Heart right ventricle (tissue), 16 donors: ENCODE measurements at regions not wholly inside any gene's neighbourhood (a gene's known extent, or its start where the extent isn't known, plus 50 kb on each side); places are given as distances from the start of the nearest gene placed in this dataset.
A peak's percentile ranks its signal among the peaks of the same experiment; 100 is the strongest.

Source experiments
- ATAC-seq, 8 donors: fragments of 200-7000 bp; cut with Tn5 transposase; one replicate each; pipeline ENCODE4 v1.9.1; 2020; ENCODE audit warnings: mild to moderate bottlenecking in 8 of 8, moderate library complexity in 8 of 8, moderate number of reproducible peaks in 1 of 8
- DNase-seq, 2 donors: peaks; one replicate each; pipeline ENCODE4 v3.0.0-alpha.2; 2020
- H3K27ac ChIP-seq, 10 donors: fragments of 200-600 bp; sonication (generic) in 2 of 10; one replicate each; pipeline versions ENCODE4 v1.5.0 to v1.8.0; 2020 to 2022; ENCODE audit warnings: mild to moderate bottlenecking in 3 of 10
- H3K27me3 ChIP-seq, 7 donors: fragments of 200-600 bp; one replicate each; pipeline ENCODE4 v1.8.0; 2021 to 2022; ENCODE audit warnings: mild to moderate bottlenecking in 2 of 7
- H3K36me3 ChIP-seq, 9 donors: fragments of 200-600 bp; sonication (generic) in 1 of 9; one replicate each; pipeline versions ENCODE4 v1.5.0 to v1.8.0; 2020 to 2022; ENCODE audit warnings: mild to moderate bottlenecking in 2 of 9
- H3K4me1 ChIP-seq, 9 donors: fragments of 200-600 bp; sonication (generic) in 1 of 9; one replicate each; pipeline versions ENCODE4 v1.5.0 to v1.8.0; 2020 to 2022; ENCODE audit warnings: mild to moderate bottlenecking in 4 of 9
- H3K4me3 ChIP-seq, 10 donors: fragments of 200-600 bp; sonication (generic) in 2 of 10; one replicate each; pipeline versions ENCODE4 v1.5.0 to v1.8.0; 2020 to 2022; ENCODE audit warnings: mild to moderate bottlenecking in 7 of 10, moderate library complexity in 2 of 10
- H3K9me3 ChIP-seq, 11 donors: fragments of 200-600 bp in 10 of 11; sonication (generic) in 2 of 11; one replicate each; pipeline versions ENCODE4 v1.5.0 to v1.8.0; 2013 to 2022; ENCODE audit warnings: mild to moderate bottlenecking in 2 of 11, control low read depth in 1 of 11, moderate library complexity in 1 of 11
- CTCF ChIP-seq, 9 donors: fragments of 200-600 bp; sonication (generic) in 2 of 9; IDR thresholded peaks; one replicate each; pipeline versions ENCODE4 v1.5.0 to v1.8.0; 2021 to 2022; ENCODE audit warnings: antibody characterized with exemption in 9 of 9, mild to moderate bottlenecking in 5 of 9, moderate library complexity in 1 of 9
- WGBS, 2 donors: extraction: QIAGEN DNeasy Blood & Tissue Kit; methylation state at CpG; one replicate each; pipeline ENCODE4 v1.1.7; 2013; ENCODE audit warnings: inconsistent platforms in 1 of 2; 5-methylcytosine and 5-hydroxymethylcytosine counted together
- intact Hi-C, 10 donors: fragments of 100-400 bp; cut with DNase I; formaldehyde crosslinking; loops; one replicate each; pipeline versions ENCODE4 v1.11.1 to v1.14.2; 2022
- donor health status: Arrhythmogenic right ventricular cardiomyopathy.
- donor health status: ischemic (EF 13 %, LVEDD 7.1; RV severe dilation, severe dysfunction).
- donor health status: healthy with polysubstance abuse.
- donor health status: DM: no; HTN: yes; CAD: no.
- donor health status: DM: no; HTN: no; CAD: no.
- donor health status: ischemic (EF 25% LVEDD 6.9; RV normal size, moderate dysfunction).
- donor health status: ischemic (EF 25% LVEDD 5.7; RV mildly dilated, moderate dysfunction).
- donor health status: healthy.
- donor health status: DM: yes; HTN: yes; CAD: no.
- donor health status: Ischemic cardiomyopathy.
- donor health status: ischemic (EF 35%, LVEDD 5.7; RV mildly dilated, moderate dysfunction).
- donor health status: nonischemic (EF 11% LVEDD 7.7; RV severe dilation, severe dysfunction).
- donor health status: DM: yes; HTN: yes; CAD: no.
- donor health status: PGD.
- donor health status: ischemic (EF 29% LVEDD 5.4; RV normal size, mild dysfunction).
- donor health status: nonischemic (EF 23%, LVEDD 6.1; RV moderate dilation, normal function).

- peaks cover 0 to 100% (median 82%) of the 10 kb centered on the region in 9 donors for H3K36me3 ChIP-seq
- intact Hi-C loops: loop anchor here in 1 of 10 donors (10.0 kb wide), 1 partner anchor 115 kb away; no protein-coding TSS in a partner anchor
- H3K9me3 ChIP-seq: peaks cover 0 to 100% (median 59%) of the 10 kb centered on the region in 11 donors
- ATAC-seq (no peak), DNase-seq (no peak)
- 77 to 84% methylated on average over 8 of the region's 8 CpGs for WGBS, 2 donors
- no peaks in the 10 kb centered on the region for H3K27me3 ChIP-seq
- H3K27ac ChIP-seq: peak overlapping the region in 1 of 10 donors; percentile 13
- H3K4me3 ChIP-seq: no peak overlapping the region
- peaks cover 0 to 6% (median 0%) of the 10 kb centered on the region in 9 donors for H3K4me1 ChIP-seq
- TF ChIP-seq CTCF (IDR thresholded peaks at IDR 0.05): no peak
Measured at GRCh38 chr15:25090073-25090733, 135.4 kb downstream of the SNRPN start.

GRCh38 chr15:25091421-25092158 lies 136.8 kb downstream of the SNRPN start:
- peaks cover 0 to 100% (median 82%) of the 10 kb centered on the region in 9 donors for H3K36me3 ChIP-seq
- no peak overlapping the region for H3K4me3 ChIP-seq
- peaks cover 0 to 6% (median 0%) of the 10 kb centered on the region in 9 donors for H3K4me1 ChIP-seq
- H3K9me3 ChIP-seq: peaks cover 0 to 100% (median 56%) of the 10 kb centered on the region in 11 donors
- intact Hi-C loops: loop anchor here in 1 of 10 donors (10.0 kb wide), 1 partner anchor 117 kb away; no protein-coding TSS in a partner anchor
- whole genome bisulfite sequencing, 2 donors: 79 to 81% methylated on average over 12 of the region's 12 CpGs
- ATAC-seq (no peak), DNase-seq (no peak)
- no peak overlapping the region for H3K27ac ChIP-seq
- H3K27me3 ChIP-seq: no peaks in the 10 kb centered on the region
- no peak for TF ChIP-seq CTCF (IDR thresholded peaks at IDR 0.05)

- H3K27me3 ChIP-seq: no peaks in the 10 kb centered on the region
- H3K4me3 ChIP-seq: no peak overlapping the region
- H3K4me1 ChIP-seq: peaks cover 0 to 6% (median 0%) of the 10 kb centered on the region in 9 donors
- H3K36me3 ChIP-seq: peaks cover 0 to 100% (median 85%) of the 10 kb centered on the region in 9 donors
- peaks cover 0 to 100% (median 54%) of the 10 kb centered on the region in 11 donors for H3K9me3 ChIP-seq
- no peak for TF ChIP-seq CTCF (IDR thresholded peaks at IDR 0.05)
- 82% methylated on average over 2 of the region's 2 CpGs for WGBS, 2 donors
- peak overlapping the region in 3 of 10 donors; percentile 23 to 37 (median 25) for H3K27ac ChIP-seq
- no peak for DNase-seq
- ATAC-seq: no peak
- intact Hi-C loops: loop anchor here in 1 of 10 donors (10.0 kb wide), 1 partner anchor 118 kb away; no protein-coding TSS in a partner anchor
Measured at GRCh38 chr15:25092661-25093060, 137.9 kb downstream of the SNRPN start.

- Histone ChIP-seq H3K27me3 (no peaks in the 10 kb centered on the region), H3K4me3 (no peak overlapping the region), H3K27ac (peak overlapping the region in 3 of 10 donors; percentile 23 to 37 (median 25)), H3K9me3 (peaks cover 0 to 100% (median 49%) of the 10 kb centered on the region in 11 donors), H3K36me3 (peaks cover 3 to 100% (median 85%) of the 10 kb centered on the region in 9 donors), H3K4me1 (peaks cover 0 to 6% (median 0%) of the 10 kb centered on the region in 9 donors)
- 69 to 81% methylated on average over 4 of the region's 4 CpGs for WGBS, 2 donors
- peak in 6 of 8 donors; percentile 23 to 70 (median 52) for ATAC-seq
- intact Hi-C loops: loop anchor here in 1 of 10 donors (10.0 kb wide), 1 partner anchor 119 kb away; no protein-coding TSS in a partner anchor
- TF ChIP-seq CTCF (IDR thresholded peaks at IDR 0.05): no peak
- DNase-seq: no peak
Measured at GRCh38 chr15:25093455-25094029, 138.8 kb downstream of the SNRPN start.
